ENCODE measurements at regions not wholly inside any gene's neighbourhood (a gene's known extent, or its start where the extent isn't known, plus 50 kb on each side); places are given as distances from the start of the nearest gene placed in this dataset.

DNA sequence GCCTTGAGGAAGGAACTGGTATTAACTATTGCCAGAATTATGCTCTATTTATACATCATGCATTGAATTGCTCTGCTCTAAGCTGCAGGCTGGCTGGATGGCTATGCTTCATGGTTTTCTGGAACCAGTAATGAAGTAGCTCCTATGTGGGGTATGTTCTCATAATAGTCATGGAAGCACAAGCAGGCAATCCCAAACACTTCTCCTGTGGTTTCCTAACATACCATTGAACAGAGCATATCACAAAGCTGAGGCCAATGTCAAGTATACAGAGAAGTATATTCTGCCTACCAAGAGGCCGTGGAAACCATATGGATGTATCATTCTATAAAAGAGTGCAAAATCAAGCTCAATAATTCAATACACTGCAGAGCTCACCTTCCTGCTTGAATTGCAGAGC, 1752.4 kb upstream of the FLRT2 start:
- no peak overlapping the region for H3K27ac ChIP-seq (ENCODE audit: low read depth, low read length)
- no CpG with 5 or more reads among the region's 1 CpG for WGBS (ENCODE audit: extremely low coverage, insufficient coverage, insufficient read length)
- no peaks in the 10 kb centered on the region for H3K79me1 ChIP-seq (ENCODE audit: low read length)
- DNase-seq = no peak
- no peak overlapping the region for H2AFZ ChIP-seq (ENCODE audit: insufficient read depth, low read length, poor library complexity)
- no peak overlapping the region for H2BK12ac ChIP-seq (ENCODE audit: low read length)
- no peak overlapping the region for H4K8ac ChIP-seq (ENCODE audit: low read depth, low read length)
- H3K9me3 ChIP-seq (ENCODE audit: insufficient read depth, low read depth, low read length) = no peaks in the 10 kb centered on the region
- H3K4me1 ChIP-seq (ENCODE audit: control insufficient read depth in 1 of 2, insufficient read depth in 2 of 2, low read length in 2 of 2) = peaks cover 0 to 4% of the 10 kb centered on the region in 2 experiments
- no peak overlapping the region for H3K4me2 ChIP-seq (ENCODE audit: low read length)
- H3K14ac ChIP-seq (ENCODE audit: low read length) = no peak overlapping the region
- no peak overlapping the region for H3K23ac ChIP-seq (ENCODE audit: low read length)
- H3K4me3 ChIP-seq (ENCODE audit: low read depth, low read length) = no peak overlapping the region
- no peak overlapping the region for H3K18ac ChIP-seq (ENCODE audit: low read length)
- no peak overlapping the region for H3K9ac ChIP-seq (ENCODE audit: low read length)
- H3K27me3 ChIP-seq (ENCODE audit: insufficient read depth, low read length) = no peaks in the 10 kb centered on the region
- H4K91ac ChIP-seq (ENCODE audit: low read depth, low read length) = no peak overlapping the region
- no peaks in the 10 kb centered on the region for H3K36me3 ChIP-seq (ENCODE audit: control insufficient read depth in 1 of 2, insufficient read depth in 2 of 2, low read length in 2 of 2)
- no peak overlapping the region for H3K4ac ChIP-seq (ENCODE audit: low read depth, low read length)
- no peak overlapping the region for H4K12ac ChIP-seq (ENCODE audit: low read depth, low read length)
- no peaks in the 10 kb centered on the region for H3K79me2 ChIP-seq (ENCODE audit: control insufficient read depth, insufficient read depth, low read length, poor library complexity)
- H2BK5ac ChIP-seq (ENCODE audit: low read depth, low read length, poor library complexity) = no peak overlapping the region
- H2BK120ac ChIP-seq (ENCODE audit: insufficient read depth, low read length, poor library complexity) = no peak overlapping the region
- H2AK5ac ChIP-seq (ENCODE audit: low read length) = no peak overlapping the region

DNA sequence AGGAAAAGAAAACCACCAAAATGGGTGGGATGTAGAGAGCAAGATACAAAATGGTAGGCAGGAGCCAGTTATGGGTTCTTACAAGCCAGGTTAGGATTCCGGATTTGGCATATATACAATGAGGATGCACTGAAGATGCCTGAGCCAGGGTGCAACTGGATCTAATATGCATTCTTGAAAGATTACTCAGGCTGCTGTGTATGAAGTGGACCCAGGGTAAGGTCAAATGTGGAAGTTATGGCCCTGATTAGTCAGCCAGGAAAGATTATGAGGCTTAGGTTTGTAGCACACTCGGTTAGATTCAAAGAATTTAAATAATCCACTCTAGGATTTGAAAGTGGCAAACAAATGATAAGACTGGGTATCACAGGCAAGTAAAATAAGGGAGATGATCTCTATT, 1750.7 kb upstream of the FLRT2 start:
- Histone ChIP-seq H3K4ac (ENCODE audit: low read depth, low read length) (no peak overlapping the region), H3K4me3 (ENCODE audit: low read depth, low read length) (no peak overlapping the region), H4K91ac (ENCODE audit: low read depth, low read length) (no peak overlapping the region), H3K14ac (ENCODE audit: low read length) (no peak overlapping the region), H3K27ac (ENCODE audit: low read depth, low read length) (no peak overlapping the region), H2AFZ (ENCODE audit: insufficient read depth, low read length, poor library complexity) (no peak overlapping the region), H2BK120ac (ENCODE audit: insufficient read depth, low read length, poor library complexity) (no peak overlapping the region), H3K27me3 (ENCODE audit: insufficient read depth, low read length) (no peaks in the 10 kb centered on the region), H2BK5ac (ENCODE audit: low read depth, low read length, poor library complexity) (no peak overlapping the region), H4K12ac (ENCODE audit: low read depth, low read length) (no peak overlapping the region), H3K18ac (ENCODE audit: low read length) (no peak overlapping the region), H3K79me2 (ENCODE audit: control insufficient read depth, insufficient read depth, low read length, poor library complexity) (no peaks in the 10 kb centered on the region), H3K9ac (ENCODE audit: low read length) (no peak overlapping the region), H3K4me1 (ENCODE audit: control insufficient read depth in 1 of 2, insufficient read depth in 2 of 2, low read length in 2 of 2) (peaks cover 0 to 4% of the 10 kb centered on the region in 2 experiments), H3K9me3 (ENCODE audit: insufficient read depth, low read depth, low read length) (no peaks in the 10 kb centered on the region), H3K79me1 (ENCODE audit: low read length) (no peaks in the 10 kb centered on the region), H2BK12ac (ENCODE audit: low read length) (no peak overlapping the region), H2AK5ac (ENCODE audit: low read length) (no peak overlapping the region), H4K8ac (ENCODE audit: low read depth, low read length) (no peak overlapping the region), H3K36me3 (ENCODE audit: control insufficient read depth in 1 of 2, insufficient read depth in 2 of 2, low read length in 2 of 2) (no peaks in the 10 kb centered on the region), H3K23ac (ENCODE audit: low read length) (no peak overlapping the region), H3K4me2 (ENCODE audit: low read length) (no peak overlapping the region)
- no CpG with 5 or more reads among the region's 2 CpGs for WGBS (ENCODE audit: extremely low coverage, insufficient coverage, insufficient read length)
- no peak for DNase-seq

DNA sequence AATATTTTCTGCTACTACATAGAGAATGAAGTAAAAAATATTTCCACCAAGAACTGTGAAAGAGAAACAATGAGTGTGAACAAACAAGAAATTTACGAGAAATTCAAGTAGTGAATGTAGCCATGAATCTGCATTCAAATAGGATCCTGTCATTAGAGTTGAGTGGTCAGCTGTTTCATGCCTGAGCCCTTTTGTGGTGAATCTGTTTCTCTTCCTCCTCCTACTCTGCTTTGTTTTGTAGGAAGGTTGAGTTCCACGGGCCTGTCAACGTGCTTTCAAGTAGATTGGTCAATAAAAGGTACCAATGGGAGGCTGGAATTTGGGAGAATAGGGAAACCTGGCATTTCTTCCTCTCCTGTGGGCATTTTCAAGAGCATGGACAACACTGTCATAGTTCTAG, 1749.6 kb upstream of the FLRT2 start:
- no peak overlapping the region for H3K27ac ChIP-seq (ENCODE audit: low read depth, low read length)
- no peak for DNase-seq
- no peak overlapping the region for H2AFZ ChIP-seq (ENCODE audit: insufficient read depth, low read length, poor library complexity)
- H3K9me3 ChIP-seq (ENCODE audit: insufficient read depth, low read depth, low read length) = no peaks in the 10 kb centered on the region
- no CpG with 5 or more reads among the region's 3 CpGs for WGBS (ENCODE audit: extremely low coverage, insufficient coverage, insufficient read length)
- no peak overlapping the region for H3K14ac ChIP-seq (ENCODE audit: low read length)
- peaks cover 0 to 4% of the 10 kb centered on the region in 2 experiments for H3K4me1 ChIP-seq (ENCODE audit: control insufficient read depth in 1 of 2, insufficient read depth in 2 of 2, low read length in 2 of 2)
- H2BK12ac ChIP-seq (ENCODE audit: low read length) = no peak overlapping the region
- H3K36me3 ChIP-seq (ENCODE audit: control insufficient read depth in 1 of 2, insufficient read depth in 2 of 2, low read length in 2 of 2) = no peaks in the 10 kb centered on the region
- H2AK5ac ChIP-seq (ENCODE audit: low read length) = no peak overlapping the region
- H3K18ac ChIP-seq (ENCODE audit: low read length) = no peak overlapping the region
- no peak overlapping the region for H4K12ac ChIP-seq (ENCODE audit: low read depth, low read length)
- no peak overlapping the region for H4K8ac ChIP-seq (ENCODE audit: low read depth, low read length)
- H3K23ac ChIP-seq (ENCODE audit: low read length) = no peak overlapping the region
- H3K4me3 ChIP-seq (ENCODE audit: low read depth, low read length) = no peak overlapping the region
- no peak overlapping the region for H3K9ac ChIP-seq (ENCODE audit: low read length)
- H3K79me2 ChIP-seq (ENCODE audit: control insufficient read depth, insufficient read depth, low read length, poor library complexity) = no peaks in the 10 kb centered on the region
- no peak overlapping the region for H4K91ac ChIP-seq (ENCODE audit: low read depth, low read length)
- no peak overlapping the region for H2BK120ac ChIP-seq (ENCODE audit: insufficient read depth, low read length, poor library complexity)
- H3K4me2 ChIP-seq (ENCODE audit: low read length) = no peak overlapping the region
- H3K79me1 ChIP-seq (ENCODE audit: low read length) = no peaks in the 10 kb centered on the region
- no peak overlapping the region for H3K4ac ChIP-seq (ENCODE audit: low read depth, low read length)
- no peak overlapping the region for H2BK5ac ChIP-seq (ENCODE audit: low read depth, low read length, poor library complexity)
- H3K27me3 ChIP-seq (ENCODE audit: insufficient read depth, low read length) = no peaks in the 10 kb centered on the region

DNA sequence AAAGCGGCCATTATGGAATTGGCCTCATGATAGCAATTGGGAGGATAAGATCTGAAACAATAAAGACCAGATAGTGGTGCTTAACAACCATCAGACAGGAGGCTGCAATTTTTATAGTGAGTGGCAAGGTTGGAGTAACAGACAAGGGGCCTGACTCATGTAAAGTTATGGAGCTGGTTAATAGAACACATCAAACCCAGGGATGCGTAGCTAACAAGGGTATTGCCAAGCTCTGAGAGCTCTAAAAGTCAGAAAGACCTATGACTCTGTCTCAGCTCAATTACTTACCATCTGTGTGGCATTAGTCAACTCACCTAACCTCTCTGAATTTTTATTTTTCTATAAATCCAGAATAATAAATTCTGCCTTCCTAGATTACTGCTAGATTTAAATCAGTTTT, 1731.5 kb upstream of the FLRT2 start:
- DNase-seq = no peak

More for the DNA sequence above, 1731.5 kb upstream of the FLRT2 start:
- no peak overlapping the region for H2BK120ac ChIP-seq (ENCODE audit: insufficient read depth, low read length, poor library complexity)
- H3K23ac ChIP-seq (ENCODE audit: low read length) = no peak overlapping the region
- no peaks in the 10 kb centered on the region for H3K79me2 ChIP-seq (ENCODE audit: control insufficient read depth, insufficient read depth, low read length, poor library complexity)
- no peak overlapping the region for H2BK5ac ChIP-seq (ENCODE audit: low read depth, low read length, poor library complexity)
- H3K4ac ChIP-seq (ENCODE audit: low read depth, low read length) = no peak overlapping the region
- no peak overlapping the region for H3K4me2 ChIP-seq (ENCODE audit: low read length)
- no peak overlapping the region for H4K91ac ChIP-seq (ENCODE audit: low read depth, low read length)
- H3K79me1 ChIP-seq (ENCODE audit: low read length) = no peaks in the 10 kb centered on the region
- no peak overlapping the region for H3K9ac ChIP-seq (ENCODE audit: low read length)
- no peaks in the 10 kb centered on the region for H3K4me1 ChIP-seq (ENCODE audit: control insufficient read depth in 1 of 2, insufficient read depth in 2 of 2, low read length in 2 of 2)
- no peak overlapping the region for H2BK12ac ChIP-seq (ENCODE audit: low read length)
- H3K4me3 ChIP-seq (ENCODE audit: low read depth, low read length) = no peak overlapping the region
- no peak overlapping the region for H2AFZ ChIP-seq (ENCODE audit: insufficient read depth, low read length, poor library complexity)
- H4K12ac ChIP-seq (ENCODE audit: low read depth, low read length) = no peak overlapping the region
- H3K36me3 ChIP-seq (ENCODE audit: control insufficient read depth in 1 of 2, insufficient read depth in 2 of 2, low read length in 2 of 2) = no peaks in the 10 kb centered on the region
- H2AK5ac ChIP-seq (ENCODE audit: low read length) = no peak overlapping the region
- no peaks in the 10 kb centered on the region for H3K27me3 ChIP-seq (ENCODE audit: insufficient read depth, low read length)
- no peak overlapping the region for H4K8ac ChIP-seq (ENCODE audit: low read depth, low read length)
- no peaks in the 10 kb centered on the region for H3K9me3 ChIP-seq (ENCODE audit: insufficient read depth, low read depth, low read length)
- H3K14ac ChIP-seq (ENCODE audit: low read length) = no peak overlapping the region
- H3K27ac ChIP-seq (ENCODE audit: low read depth, low read length) = no peak overlapping the region
- no peak overlapping the region for H3K18ac ChIP-seq (ENCODE audit: low read length)
- WGBS (ENCODE audit: extremely low coverage, insufficient coverage, insufficient read length) = no CpG with 5 or more reads among the region's 2 CpGs
